ENCODE measurements at regions not wholly inside any gene's neighbourhood (a gene's known extent, or its start where the extent isn't known, plus 50 kb on each side); places are given as distances from the start of the nearest gene placed in this dataset.

GRCh38 chr12:91811481-91812287 is 334.0 kb downstream of the BTG1 start:
- TF ChIP-seq, protein P1, sequence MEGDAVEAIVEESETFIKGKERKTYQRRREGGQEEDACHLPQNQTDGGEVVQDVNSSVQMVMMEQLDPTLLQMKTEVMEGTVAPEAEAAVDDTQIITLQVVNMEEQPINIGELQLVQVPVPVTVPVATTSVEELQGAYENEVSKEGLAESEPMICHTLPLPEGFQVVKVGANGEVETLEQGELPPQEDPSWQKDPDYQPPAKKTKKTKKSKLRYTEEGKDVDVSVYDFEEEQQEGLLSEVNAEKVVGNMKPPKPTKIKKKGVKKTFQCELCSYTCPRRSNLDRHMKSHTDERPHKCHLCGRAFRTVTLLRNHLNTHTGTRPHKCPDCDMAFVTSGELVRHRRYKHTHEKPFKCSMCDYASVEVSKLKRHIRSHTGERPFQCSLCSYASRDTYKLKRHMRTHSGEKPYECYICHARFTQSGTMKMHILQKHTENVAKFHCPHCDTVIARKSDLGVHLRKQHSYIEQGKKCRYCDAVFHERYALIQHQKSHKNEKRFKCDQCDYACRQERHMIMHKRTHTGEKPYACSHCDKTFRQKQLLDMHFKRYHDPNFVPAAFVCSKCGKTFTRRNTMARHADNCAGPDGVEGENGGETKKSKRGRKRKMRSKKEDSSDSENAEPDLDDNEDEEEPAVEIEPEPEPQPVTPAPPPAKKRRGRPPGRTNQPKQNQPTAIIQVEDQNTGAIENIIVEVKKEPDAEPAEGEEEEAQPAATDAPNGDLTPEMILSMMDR (IDR thresholded peaks at IDR 0.05; ENCODE audit: low read depth, low read length), result peak; percentile 75
- peak; percentile 16 for DNase-seq (ENCODE audit: extremely low read depth, low read depth)

- no peak for DNase-seq (ENCODE audit: extremely low read depth, low read depth)
- TF ChIP-seq, protein P1 (IDR thresholded peaks at IDR 0.05; ENCODE audit: low read depth, low read length), result no peak
These were observed 334.9 kb downstream of the BTG1 start for GRCh38 chr12:91810531-91811451.

- TF ChIP-seq, protein P1 (IDR thresholded peaks at IDR 0.05; ENCODE audit: low read depth, low read length), result no peak
- DNase-seq (ENCODE audit: extremely low read depth, low read depth), result no peak
These were observed 335.6 kb downstream of the BTG1 start for GRCh38 chr12:91810077-91810476.

GRCh38 chr12:91805031-91805430 is 340.6 kb downstream of the BTG1 start:
- no peak for DNase-seq (ENCODE audit: extremely low read depth, low read depth)
- TF ChIP-seq, protein P1 (IDR thresholded peaks at IDR 0.05; ENCODE audit: low read depth, low read length), result no peak

GRCh38 chr12:91804533-91804932 is 341.1 kb downstream of the BTG1 start:
- TF ChIP-seq, protein P1 (IDR thresholded peaks at IDR 0.05; ENCODE audit: low read depth, low read length), result no peak
- no peak for DNase-seq (ENCODE audit: extremely low read depth, low read depth)

- no peak for DNase-seq (ENCODE audit: extremely low read depth, low read depth)
These were observed 344.6 kb downstream of the BTG1 start for GRCh38 chr12:91801048-91801447.

More at GRCh38 chr12:91801048-91801447, 344.6 kb downstream of the BTG1 start:
- TF ChIP-seq, protein P1 (IDR thresholded peaks at IDR 0.05; ENCODE audit: low read depth, low read length), result no peak
